ACHN (cell line): ENCODE measurements at regions not wholly inside any gene's neighbourhood (a gene's known extent, or its start where the extent isn't known, plus 50 kb on each side); places are given as distances from the start of the nearest gene placed in this dataset.

ENCODE experiments used
- DNase-seq: peaks from one replicate; pipeline ENCODE4 v3.0.0-alpha.2; 2015
- in situ Hi-C: cut with HindIII; loops from 2 replicates; pipeline ENCODE4 v1.10.0; 2017; ENCODE audit warnings: low sequenced_read_pairs, low pct_ligation_motif_present, low pct_unique_long_range_greater_than_20kb

GRCh38 chr2:173607606-173608311, 253.1 kb downstream of the CDCA7 start:
- DNase-seq = no peak

GRCh38 chr2:173611121-173611520, 256.4 kb downstream of the CDCA7 start:
- in situ Hi-C loops = no loop called here
- no peak for DNase-seq

More at GRCh38 chr2:173607606-173608311, 253.1 kb downstream of the CDCA7 start:
- in situ Hi-C loops = no loop called here

GRCh38 chr2:173612354-173612753, 257.7 kb downstream of the CDCA7 start:
- in situ Hi-C loops = no loop called here

GRCh38 chr2:173613386-173613785, 258.7 kb downstream of the CDCA7 start:
- no peak for DNase-seq
- in situ Hi-C loops = no loop called here

More at GRCh38 chr2:173612354-173612753, 257.7 kb downstream of the CDCA7 start:
- DNase-seq = no peak

GRCh38 chr2:173614265-173614930, 259.7 kb downstream of the CDCA7 start:
- DNase-seq = no peak
- in situ Hi-C loops = no loop called here

GRCh38 chr2:173623438-173624319, 269.0 kb downstream of the CDCA7 start:
- in situ Hi-C loops = no loop called here

GRCh38 chr2:173625315-173625714, 270.6 kb downstream of the CDCA7 start:
- no peak for DNase-seq
- in situ Hi-C loops = no loop called here

More at GRCh38 chr2:173623438-173624319, 269.0 kb downstream of the CDCA7 start:
- no peak for DNase-seq

GRCh38 chr2:173629076-173629475, 274.4 kb downstream of the CDCA7 start:
- no peak for DNase-seq
- in situ Hi-C loops = no loop called here

- in situ Hi-C loops = no loop called here
- DNase-seq = no peak
Observed at GRCh38 chr2:173630425-173631126, 275.9 kb downstream of the CDCA7 start.

GRCh38 chr2:173631127-173631460, 276.4 kb downstream of the CDCA7 start:
- DNase-seq = no peak

GRCh38 chr2:173644146-173644545, 289.5 kb downstream of the CDCA7 start:
- peak; percentile 22 for DNase-seq
- in situ Hi-C loops = no loop called here

More at GRCh38 chr2:173631127-173631460, 276.4 kb downstream of the CDCA7 start:
- in situ Hi-C loops = no loop called here

GRCh38 chr2:173647681-173648311, 293.1 kb downstream of the CDCA7 start:
- in situ Hi-C loops = no loop called here
- no peak for DNase-seq

GRCh38 chr2:173648816-173649215, 294.1 kb downstream of the CDCA7 start:
- no peak for DNase-seq
- in situ Hi-C loops = no loop called here

GRCh38 chr2:173649527-173650219, 295.0 kb downstream of the CDCA7 start:
- in situ Hi-C loops = no loop called here
- DNase-seq = no peak

- no peak for DNase-seq
- in situ Hi-C loops = no loop called here
Observed at GRCh38 chr2:173651891-173652290, 297.2 kb downstream of the CDCA7 start.

GRCh38 chr2:173652311-173652710, 297.6 kb downstream of the CDCA7 start:
- in situ Hi-C loops = no loop called here
- DNase-seq = peak; percentile 92

GRCh38 chr2:173652767-173653431, 298.2 kb downstream of the CDCA7 start:
- in situ Hi-C loops = no loop called here
- DNase-seq = peak; percentile 93
